HFFc6 (cell line): ENCODE measurements at regions not wholly inside any gene's neighbourhood (a gene's known extent, or its start where the extent isn't known, plus 50 kb on each side); places are given as distances from the start of the nearest gene placed in this dataset.

Experiments
- DNase-seq: peaks from one replicate; pipeline ENCODE4 v3.0.0-alpha.2; 2018
- H3K27ac Mint-ChIP-seq: 2 replicates; pipeline ENCODE4 v1.8.0; 2020; ENCODE audit warnings: mild to moderate bottlenecking, mixed read lengths
- H3K27me3 Mint-ChIP-seq: 2 replicates; pipeline ENCODE4 v1.8.0; 2021; ENCODE audit warnings: mild to moderate bottlenecking, moderate library complexity, mixed read lengths; ENCODE audit not compliant: insufficient read depth
- H3K36me3 Mint-ChIP-seq: 2 replicates; pipeline ENCODE4 v1.8.0; 2021; ENCODE audit warnings: low read depth, mixed read lengths
- H3K4me1 Mint-ChIP-seq: 2 replicates; pipeline ENCODE4 v1.8.0; 2020; ENCODE audit warnings: low read depth, mixed read lengths
- H3K4me3 Mint-ChIP-seq: 2 replicates; pipeline ENCODE4 v1.8.0; 2020; ENCODE audit warnings: mild to moderate bottlenecking, moderate library complexity, mixed read lengths
- H3K9me3 Mint-ChIP-seq: 2 replicates; pipeline ENCODE4 v1.8.0; 2020; ENCODE audit warnings: mild to moderate bottlenecking, mixed read lengths
- CTCF ChIP-seq: fragments of 200-600 bp; sonication (generic); IDR thresholded peaks from 2 replicates; pipeline ENCODE4 v1.5.0; 2021; ENCODE audit warnings: antibody characterized with exemption, mild to moderate bottlenecking

- no peak overlapping the region for H3K27ac Mint-ChIP-seq
- no peak for TF ChIP-seq CTCF
- H3K27me3 Mint-ChIP-seq: no peaks in the 10 kb centered on the region; the same call in 1 of the 2 replicates
- H3K9me3 Mint-ChIP-seq: peaks cover 36% of the 10 kb centered on the region
- DNase-seq: no peak
- H3K36me3 Mint-ChIP-seq: no peaks in the 10 kb centered on the region
- H3K4me3 Mint-ChIP-seq: no peak overlapping the region
- H3K4me1 Mint-ChIP-seq: no peaks in the 10 kb centered on the region
These were observed 710.8 kb upstream of the UBE2E2 start for GRCh38 chr3:22492342-22492741.

GRCh38 chr3:22495241-22495640 lies 707.9 kb upstream of the UBE2E2 start:
- H3K9me3 Mint-ChIP-seq: peaks cover 43% of the 10 kb centered on the region
- no peak overlapping the region for H3K4me3 Mint-ChIP-seq
- no peak for TF ChIP-seq CTCF
- DNase-seq: no peak
- no peaks in the 10 kb centered on the region for H3K27me3 Mint-ChIP-seq
- no peaks in the 10 kb centered on the region for H3K36me3 Mint-ChIP-seq
- H3K27ac Mint-ChIP-seq: no peak overlapping the region
- H3K4me1 Mint-ChIP-seq: no peaks in the 10 kb centered on the region

GRCh38 chr3:22495791-22496190 lies 707.3 kb upstream of the UBE2E2 start:
- no peaks in the 10 kb centered on the region for H3K4me1 Mint-ChIP-seq
- no peak for TF ChIP-seq CTCF
- no peaks in the 10 kb centered on the region for H3K27me3 Mint-ChIP-seq
- no peak overlapping the region for H3K27ac Mint-ChIP-seq
- H3K9me3 Mint-ChIP-seq: peaks cover 43% of the 10 kb centered on the region
- H3K36me3 Mint-ChIP-seq: no peaks in the 10 kb centered on the region
- no peak for DNase-seq
- no peak overlapping the region for H3K4me3 Mint-ChIP-seq

GRCh38 chr3:22496641-22497040 lies 706.5 kb upstream of the UBE2E2 start:
- TF ChIP-seq CTCF: no peak
- H3K4me3 Mint-ChIP-seq: no peak overlapping the region
- peaks cover 43% of the 10 kb centered on the region for H3K9me3 Mint-ChIP-seq
- no peak for DNase-seq
- H3K36me3 Mint-ChIP-seq: no peaks in the 10 kb centered on the region
- no peaks in the 10 kb centered on the region for H3K27me3 Mint-ChIP-seq
- no peaks in the 10 kb centered on the region for H3K4me1 Mint-ChIP-seq
- H3K27ac Mint-ChIP-seq: no peak overlapping the region

- Mint-ChIP-seq H3K9me3 (peaks cover 36% of the 10 kb centered on the region), H3K4me1 (no peaks in the 10 kb centered on the region), H3K4me3 (no peak overlapping the region), H3K27me3 (no peaks in the 10 kb centered on the region), H3K27ac (no peak overlapping the region), H3K36me3 (no peaks in the 10 kb centered on the region)
- no peak for TF ChIP-seq CTCF
- DNase-seq: no peak
These were observed 696.3 kb upstream of the UBE2E2 start for GRCh38 chr3:22506871-22507270.

GRCh38 chr3:22507709-22508108 lies 695.4 kb upstream of the UBE2E2 start:
- no peaks in the 10 kb centered on the region for H3K36me3 Mint-ChIP-seq
- no peak overlapping the region for H3K4me3 Mint-ChIP-seq
- no peaks in the 10 kb centered on the region for H3K4me1 Mint-ChIP-seq
- no peak for TF ChIP-seq CTCF
- H3K27ac Mint-ChIP-seq: no peak overlapping the region
- peaks cover 38% of the 10 kb centered on the region for H3K9me3 Mint-ChIP-seq
- no peak for DNase-seq
- no peaks in the 10 kb centered on the region for H3K27me3 Mint-ChIP-seq
